Astrocyte (in vitro differentiated cells and primary cell): ENCODE measurements at regions not wholly inside any gene's neighbourhood (a gene's known extent, or its start where the extent isn't known, plus 50 kb on each side); places are given as distances from the start of the nearest gene placed in this dataset.

Experiments used
- DNase-seq: peaks from one replicate; pipeline ENCODE4 v3.0.0-alpha.2; 2010; ENCODE audit warnings: low read depth
- FAIRE-seq: peaks from 2 replicates; lab custom pipeline; 2011; peaks lifted over from hg19 to GRCh38; lab: Jason Lieb, UNC
- H2AFZ ChIP-seq: 2 replicates; pipeline ENCODE4 v1.6.0; 2012; ENCODE audit warnings: low read depth, low read length, inconsistent platforms
- H3K27ac ChIP-seq: 2 replicates; pipeline ENCODE4 v1.5.1; 2011; ENCODE audit warnings: low read depth, low read length, inconsistent platforms
- H3K27me3 ChIP-seq: 2 replicates; pipeline ENCODE4 v1.6.0; 2011; ENCODE audit warnings: low read length, inconsistent platforms; ENCODE audit not compliant: insufficient read depth
- H3K36me3 ChIP-seq: 2 replicates; pipeline ENCODE4 v1.5.1; 2011; ENCODE audit warnings: low read length, inconsistent platforms; ENCODE audit not compliant: insufficient read depth
- H3K4me1 ChIP-seq: 2 replicates; pipeline ENCODE4 v1.5.1; 2011; ENCODE audit warnings: low read length, inconsistent platforms; ENCODE audit not compliant: insufficient read depth
- H3K4me2 ChIP-seq: 2 replicates; pipeline ENCODE4 v1.6.0; 2012; ENCODE audit warnings: low read length, inconsistent platforms
- H3K4me3 ChIP-seq: 2 replicates; pipeline ENCODE4 v1.5.1; 2011; ENCODE audit warnings: low read depth, mild to moderate bottlenecking, low read length, inconsistent platforms; ENCODE audit not compliant: insufficient read depth
- H3K79me2 ChIP-seq: 2 replicates; pipeline ENCODE4 v1.6.0; 2012; ENCODE audit warnings: mild to moderate bottlenecking, low read length, inconsistent platforms; ENCODE audit not compliant: insufficient read depth
- H3K9ac ChIP-seq: 2 replicates; pipeline ENCODE4 v1.6.0; 2012; ENCODE audit warnings: mild to moderate bottlenecking, low read length, inconsistent platforms
- H3K9me3 ChIP-seq: 2 replicates; pipeline ENCODE4 v1.5.1; 2012; ENCODE audit warnings: low read depth, mild to moderate bottlenecking, low read length, inconsistent platforms; ENCODE audit not compliant: insufficient read depth
- H4K20me1 ChIP-seq: 2 replicates; pipeline ENCODE4 v1.6.0; 2012; ENCODE audit warnings: low read length, inconsistent platforms; ENCODE audit not compliant: insufficient read depth
- H3K27ac Mint-ChIP-seq: one replicate; pipeline ENCODE4 v1.8.0; 2021; ENCODE audit warnings: mild to moderate bottlenecking, mixed read lengths; ENCODE audit not compliant: unreplicated experiment
- H3K27me3 Mint-ChIP-seq: one replicate; pipeline ENCODE4 v1.8.0; 2021; ENCODE audit warnings: low read depth, mixed read lengths; ENCODE audit not compliant: unreplicated experiment
- H3K36me3 Mint-ChIP-seq: one replicate; pipeline ENCODE4 v1.8.0; 2021; ENCODE audit warnings: low read depth, mixed read lengths; ENCODE audit not compliant: unreplicated experiment
- H3K4me1 Mint-ChIP-seq: one replicate; pipeline ENCODE4 v1.8.0; 2021; ENCODE audit warnings: low read depth, mixed read lengths; ENCODE audit not compliant: unreplicated experiment
- H3K4me3 Mint-ChIP-seq: one replicate; pipeline ENCODE4 v1.8.0; 2021; ENCODE audit warnings: mild to moderate bottlenecking, moderate library complexity, mixed read lengths; ENCODE audit not compliant: unreplicated experiment
- H3K9me3 Mint-ChIP-seq: one replicate; pipeline ENCODE4 v1.8.0; 2021; ENCODE audit warnings: mild to moderate bottlenecking, mixed read lengths; ENCODE audit not compliant: unreplicated experiment
- EZH2 ChIP-seq: IDR thresholded peaks from 2 replicates; pipeline ENCODE4 v1.6.1; 2012; ENCODE audit warnings: mild to moderate bottlenecking, low read length, inconsistent platforms; ENCODE audit not compliant: insufficient read depth
- TF ChIP-seq, protein P1 (sequence below): IDR thresholded peaks from 2 replicates; pipeline ENCODE4 v1.5.1; 2011; ENCODE audit warnings: low read depth, mild to moderate bottlenecking, inconsistent platforms, low read length, moderate library complexity; ENCODE audit not compliant: insufficient read depth

DNA sequence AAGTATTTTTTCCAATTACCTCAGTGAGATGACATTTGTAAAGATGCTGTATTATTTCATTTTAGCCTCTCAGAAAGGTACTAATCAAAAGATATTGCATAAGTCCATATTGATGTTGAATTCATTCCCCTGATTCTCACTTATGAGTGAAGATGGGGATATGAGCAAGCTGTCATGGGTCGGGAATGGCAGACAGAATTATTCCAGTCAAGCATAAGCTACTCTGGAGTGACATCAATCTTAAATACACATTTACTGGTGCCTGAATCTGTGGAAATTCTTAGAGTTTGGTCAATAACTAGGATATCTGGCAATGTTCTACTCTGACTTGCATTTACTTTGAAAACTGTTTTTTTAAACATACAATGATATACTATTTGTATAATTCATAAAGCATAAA is 283.8 kb upstream of the PCDH7 start:
- Histone ChIP-seq H3K27ac (no peak overlapping the region), H3K9me3 (no peaks in the 10 kb centered on the region), H3K79me2 (no peaks in the 10 kb centered on the region), H3K9ac (no peak overlapping the region), H3K27me3 (no peaks in the 10 kb centered on the region), H4K20me1 (no peaks in the 10 kb centered on the region), H3K4me3 (no peak overlapping the region), H2AFZ (no peak overlapping the region), H3K4me1 (no peaks in the 10 kb centered on the region), H3K36me3 (no peaks in the 10 kb centered on the region), H3K4me2 (no peak overlapping the region)
- TF ChIP-seq, protein P1, sequence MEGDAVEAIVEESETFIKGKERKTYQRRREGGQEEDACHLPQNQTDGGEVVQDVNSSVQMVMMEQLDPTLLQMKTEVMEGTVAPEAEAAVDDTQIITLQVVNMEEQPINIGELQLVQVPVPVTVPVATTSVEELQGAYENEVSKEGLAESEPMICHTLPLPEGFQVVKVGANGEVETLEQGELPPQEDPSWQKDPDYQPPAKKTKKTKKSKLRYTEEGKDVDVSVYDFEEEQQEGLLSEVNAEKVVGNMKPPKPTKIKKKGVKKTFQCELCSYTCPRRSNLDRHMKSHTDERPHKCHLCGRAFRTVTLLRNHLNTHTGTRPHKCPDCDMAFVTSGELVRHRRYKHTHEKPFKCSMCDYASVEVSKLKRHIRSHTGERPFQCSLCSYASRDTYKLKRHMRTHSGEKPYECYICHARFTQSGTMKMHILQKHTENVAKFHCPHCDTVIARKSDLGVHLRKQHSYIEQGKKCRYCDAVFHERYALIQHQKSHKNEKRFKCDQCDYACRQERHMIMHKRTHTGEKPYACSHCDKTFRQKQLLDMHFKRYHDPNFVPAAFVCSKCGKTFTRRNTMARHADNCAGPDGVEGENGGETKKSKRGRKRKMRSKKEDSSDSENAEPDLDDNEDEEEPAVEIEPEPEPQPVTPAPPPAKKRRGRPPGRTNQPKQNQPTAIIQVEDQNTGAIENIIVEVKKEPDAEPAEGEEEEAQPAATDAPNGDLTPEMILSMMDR, result no peak
- TF ChIP-seq EZH2, result no peak
- FAIRE-seq (no peak), DNase-seq (no peak)
- Mint-ChIP-seq H3K4me1 (no peaks in the 10 kb centered on the region), H3K36me3 (no peaks in the 10 kb centered on the region), H3K4me3 (no peak overlapping the region), H3K27ac (no peak overlapping the region), H3K27me3 (no peaks in the 10 kb centered on the region), H3K9me3 (no peaks in the 10 kb centered on the region)

DNA sequence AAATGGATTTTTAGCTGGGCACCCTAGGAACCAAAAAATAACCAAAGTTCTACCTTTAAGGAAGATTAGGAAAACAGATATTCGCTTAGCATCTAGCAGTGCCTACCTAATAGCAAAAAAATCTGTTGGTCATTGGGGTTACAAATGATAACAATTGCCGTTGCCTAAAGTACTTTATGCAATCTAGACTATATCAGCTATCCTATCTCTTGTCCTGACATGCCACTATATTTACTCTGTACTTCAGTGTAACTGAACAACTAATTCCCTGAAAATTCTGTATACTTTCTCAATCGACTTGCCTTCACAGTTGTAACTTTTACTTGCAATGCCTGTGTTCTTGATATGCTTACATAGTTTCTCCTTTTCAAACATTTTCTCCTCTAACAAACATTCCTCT is 282.9 kb upstream of the PCDH7 start:
- no peak for TF ChIP-seq EZH2
- TF ChIP-seq, protein P1, result no peak
- Histone ChIP-seq H2AFZ (no peak overlapping the region), H3K4me3 (no peak overlapping the region), H3K27ac (no peak overlapping the region), H3K36me3 (no peaks in the 10 kb centered on the region), H4K20me1 (no peaks in the 10 kb centered on the region), H3K9ac (no peak overlapping the region), H3K4me2 (no peak overlapping the region), H3K9me3 (no peaks in the 10 kb centered on the region), H3K27me3 (no peaks in the 10 kb centered on the region), H3K4me1 (no peaks in the 10 kb centered on the region), H3K79me2 (no peaks in the 10 kb centered on the region)
- H3K4me3 Mint-ChIP-seq, result no peak overlapping the region
- H3K36me3 Mint-ChIP-seq, result no peaks in the 10 kb centered on the region
- FAIRE-seq (no peak), DNase-seq (no peak)
- no peak overlapping the region for H3K27ac Mint-ChIP-seq
- no peaks in the 10 kb centered on the region for H3K27me3 Mint-ChIP-seq
- no peaks in the 10 kb centered on the region for H3K4me1 Mint-ChIP-seq
- H3K9me3 Mint-ChIP-seq, result no peaks in the 10 kb centered on the region

DNA sequence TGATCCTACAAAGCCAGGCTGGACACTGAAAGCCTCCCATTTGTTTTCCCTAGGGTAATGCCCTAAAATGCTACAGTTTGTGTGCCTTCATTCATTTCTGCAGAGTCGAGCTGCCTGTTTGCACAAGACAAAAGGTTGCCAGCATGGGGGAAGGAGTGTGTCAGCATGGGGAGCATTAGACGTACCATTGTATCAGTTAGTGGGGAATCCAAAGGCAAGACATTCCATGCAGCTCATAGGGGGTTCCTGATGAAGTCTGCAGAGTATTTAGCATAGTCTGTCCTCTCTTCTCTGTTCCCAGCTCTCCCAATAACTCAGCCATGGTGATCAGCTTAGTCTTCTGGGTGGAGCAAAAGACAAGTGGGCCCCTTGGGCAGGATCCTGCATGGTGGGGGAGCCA is 276.9 kb upstream of the PCDH7 start:
- H4K20me1 ChIP-seq, result no peaks in the 10 kb centered on the region
- no peak overlapping the region for H3K27ac ChIP-seq
- TF ChIP-seq EZH2, result no peak
- TF ChIP-seq, protein P1, result no peak
- H3K9ac ChIP-seq, result no peak overlapping the region
- H3K4me1 ChIP-seq, result no peaks in the 10 kb centered on the region
- no peaks in the 10 kb centered on the region for H3K9me3 ChIP-seq
- FAIRE-seq (no peak), DNase-seq (no peak)
- no peaks in the 10 kb centered on the region for H3K36me3 Mint-ChIP-seq
- no peak overlapping the region for H3K4me3 Mint-ChIP-seq
- no peaks in the 10 kb centered on the region for H3K4me1 Mint-ChIP-seq
- H3K4me3 ChIP-seq, result no peak overlapping the region
- no peaks in the 10 kb centered on the region for H3K27me3 Mint-ChIP-seq
- no peaks in the 10 kb centered on the region for H3K36me3 ChIP-seq
- no peak overlapping the region for H2AFZ ChIP-seq
- H3K4me2 ChIP-seq, result no peak overlapping the region
- H3K27ac Mint-ChIP-seq, result no peak overlapping the region
- H3K27me3 ChIP-seq, result no peaks in the 10 kb centered on the region
- H3K79me2 ChIP-seq, result no peaks in the 10 kb centered on the region
- H3K9me3 Mint-ChIP-seq, result no peaks in the 10 kb centered on the region
